HCT116 (cell line): ENCODE measurements at regions not wholly inside any gene's neighbourhood (a gene's known extent, or its start where the extent isn't known, plus 50 kb on each side); places are given as distances from the start of the nearest gene placed in this dataset.

Experiments
- ATAC-seq: fragments of 200-7000 bp; cut with Tn5 transposase; 2 replicates; pipeline ENCODE4 v1.9.1; 2020; ENCODE audit warnings: mild to moderate bottlenecking, moderate library complexity
- BruUV-seq: library from RNA; stranded (reverse); fragments of 400-500 nt; replicated peaks from 2 replicates; lab custom pipeline; 2021; lab: Mats Ljungman, UMichigan
- CTCF ChIA-PET: fragments of 300-600 bp; sonication (Branson Sonifier 250); formaldehyde crosslinking; loops from one replicate; lab custom pipeline; 2021; ENCODE audit warnings: antibody characterized with exemption; lab: Charles Lee
- POLR2A ChIA-PET: fragments of 300-600, 350-600 bp; sonication (Branson Sonifier 250); formaldehyde crosslinking; loops from one replicate; lab custom pipeline; 2021; ENCODE audit warnings: antibody characterized with exemption; lab: Charles Lee
- RAD21 ChIA-PET, 2 experiments: fragments of 300-600 bp; sonication (Branson Sonifier 250); formaldehyde crosslinking; loops; one replicate each; lab custom pipeline; 2023; ENCODE audit warnings: low total read pairs in 2 of 2; ENCODE audit not compliant: uncharacterized antibody in 2 of 2, unreplicated experiment in 2 of 2, low non-redundant PET in 1 of 2; lab: Charles Lee
- DNase-seq: peaks from one replicate; pipeline ENCODE4 v3.0.0-alpha.2; 2010; ENCODE audit warnings: low read depth, low spot score
- H2AFZ ChIP-seq: fragments of 200-600 bp; shearing (Covaris generic), sonication (generic); 2 replicates; pipeline ENCODE4 v1.6.1; 2017; ENCODE audit warnings: low read depth, mixed run types, mixed read lengths, antibody characterized with exemption, low read length; ENCODE audit not compliant: poor library complexity, severe bottlenecking
- H3K27ac ChIP-seq: 2 replicates; pipeline ENCODE4 v1.5.1; 2012; ENCODE audit warnings: low read depth, low read length
- H3K27me3 ChIP-seq: fragments of 200-600 bp; sonication (generic); 2 replicates; pipeline ENCODE4 v1.6.1; 2016; ENCODE audit warnings: mixed run types, low read length, mixed read lengths; ENCODE audit not compliant: insufficient read depth
- H3K36me3 ChIP-seq, 2 experiments: fragments of 200-500 bp in 1 of 2; fragments of 200-600 bp in 1 of 2; sonication (Bioruptor generic) in 1 of 2; sonication (generic) in 1 of 2; 2 replicates each; pipeline versions ENCODE4 v1.5.1 to v1.6.1; 2014 to 2016; ENCODE audit warnings: low read length in 2 of 2, inconsistent platforms in 1 of 2, mixed read lengths in 1 of 2, mixed run types in 1 of 2; ENCODE audit not compliant: insufficient read depth in 2 of 2, control insufficient read depth in 1 of 2
- H3K4me1 ChIP-seq, 2 experiments: fragments of 200-600 bp in 1 of 2; sonication (generic) in 1 of 2; 2 replicates each; pipeline versions ENCODE4 v1.5.1 to v1.6.1; 2012 to 2017; ENCODE audit warnings: low read length in 2 of 2, inconsistent platforms in 1 of 2, mild to moderate bottlenecking in 1 of 2, mixed read lengths in 1 of 2, mixed run types in 1 of 2, moderate library complexity in 1 of 2; ENCODE audit not compliant: insufficient read depth in 2 of 2, control insufficient read depth in 1 of 2
- H3K4me2 ChIP-seq: fragments of 200-600 bp; sonication (generic); 2 replicates; pipeline ENCODE4 v1.6.1; 2017; ENCODE audit warnings: mixed run types, low read length, mixed read lengths
- H3K4me3 ChIP-seq, 2 experiments: fragments of 200-600 bp in 1 of 2; sonication (generic) in 1 of 2; replicated peaks in 1 of 2; 2 replicates each; pipeline ENCODE4 v1.5.1; 2011 to 2016; ENCODE audit warnings: low read length in 2 of 2, control low read depth in 1 of 2, low read depth in 1 of 2, mild to moderate bottlenecking in 1 of 2, mixed read lengths in 1 of 2, mixed run types in 1 of 2
- H3K79me2 ChIP-seq: fragments of 200-600 bp; sonication (generic); 2 replicates; pipeline ENCODE4 v1.6.1; 2017; ENCODE audit warnings: mild to moderate bottlenecking, mixed run types, low read length, moderate library complexity, mixed read lengths; ENCODE audit not compliant: insufficient read depth
- H3K9ac ChIP-seq: fragments of 200-600 bp; sonication (generic); 2 replicates; pipeline ENCODE4 v1.6.1; 2016; ENCODE audit warnings: low read length, mixed read lengths
- H3K9me2 ChIP-seq: fragments of 200-600 bp; sonication (generic), shearing (Covaris generic); 2 replicates; pipeline ENCODE4 v1.6.1; 2017; ENCODE audit warnings: mixed run types, mild to moderate bottlenecking, moderate library complexity; ENCODE audit not compliant: insufficient read depth
- H3K9me3 ChIP-seq, 2 experiments: fragments of 200-500 bp in 1 of 2; fragments of 200-600 bp in 1 of 2; sonication (Bioruptor generic) in 1 of 2; sonication (generic) in 1 of 2; 2 replicates each; pipeline ENCODE4 v1.6.1; 2014 to 2017; ENCODE audit warnings: low read length in 2 of 2, mixed read lengths in 2 of 2, inconsistent platforms in 1 of 2, low read depth in 1 of 2, mild to moderate bottlenecking in 1 of 2, mixed run types in 1 of 2, moderate library complexity in 1 of 2; ENCODE audit not compliant: control insufficient read depth in 1 of 2, insufficient read depth in 1 of 2
- H4K20me1 ChIP-seq: fragments of 200-600 bp; sonication (generic), shearing (Covaris generic); 2 replicates; pipeline ENCODE4 v1.6.1; 2017; ENCODE audit warnings: mixed run types, mild to moderate bottlenecking, moderate library complexity; ENCODE audit not compliant: insufficient read depth
- CEBPB ChIP-seq: IDR thresholded peaks from 2 replicates; pipeline ENCODE4 v1.6.1; 2012; ENCODE audit warnings: low read depth
- ELF1 ChIP-seq: IDR thresholded peaks from 2 replicates; pipeline ENCODE4 v1.6.1; 2012; ENCODE audit warnings: low read depth, borderline replicate concordance
- EZH2 ChIP-seq: fragments of 200-600 bp; sonication (generic); IDR thresholded peaks from 2 replicates; pipeline ENCODE4 v1.6.1; 2017; ENCODE audit warnings: antibody characterized with exemption, mixed run types
- FOSL1 ChIP-seq: IDR thresholded peaks from 2 replicates; pipeline ENCODE4 v1.6.1; 2012; ENCODE audit warnings: low read depth
- JUND ChIP-seq: IDR thresholded peaks from 2 replicates; pipeline ENCODE4 v1.6.1; 2012
- POLR2A ChIP-seq: IDR thresholded peaks from 2 replicates; pipeline ENCODE4 v1.7.0; 2011; ENCODE audit warnings: borderline replicate concordance; ENCODE audit not compliant: insufficient read depth, insufficient read length; ENCODE audit errors: extremely low read depth
- POLR2AphosphoS5 ChIP-seq: IDR thresholded peaks from 2 replicates; pipeline ENCODE4 v1.6.1; 2011; ENCODE audit warnings: mild to moderate bottlenecking, low read depth, low read length, moderate library complexity
- RAD21 ChIP-seq: IDR thresholded peaks from 2 replicates; pipeline ENCODE4 v1.6.1; 2012; ENCODE audit warnings: low read depth, mild to moderate bottlenecking
- TCF7L2 ChIP-seq: IDR thresholded peaks from 2 replicates; pipeline ENCODE4 v1.7.0; 2011; ENCODE audit warnings: borderline replicate concordance, inconsistent platforms; ENCODE audit not compliant: insufficient read depth, insufficient read length; ENCODE audit errors: extremely low read depth
- ZBTB33 ChIP-seq: IDR thresholded peaks from 2 replicates; pipeline ENCODE4 v1.6.1; 2011; ENCODE audit warnings: mild to moderate bottlenecking, low read length, moderate library complexity; ENCODE audit not compliant: insufficient replicate concordance; ENCODE audit errors: extremely low read depth
- ZFX ChIP-seq: fragments of 450-650 bp; IDR thresholded peaks from 2 replicates; pipeline ENCODE4 v1.6.1; 2017
- ZNF274 ChIP-seq: fragments of 200-500 bp; sonication (Bioruptor generic); IDR thresholded peaks from 2 replicates; pipeline ENCODE4 v1.6.1; 2014; ENCODE audit warnings: mild to moderate bottlenecking, low read depth, low read length, inconsistent platforms
- intact Hi-C: fragments of 100-400 bp; cut with micrococcal nuclease; formaldehyde crosslinking; loops from 2 replicates; pipeline ENCODE4 v1.10.0; 2022

GRCh38 chr16:56101480-56101879, 89.8 kb upstream of the GNAO1 start:
- no peak overlapping the region for H3K9ac ChIP-seq
- no peaks in the 10 kb centered on the region for H4K20me1 ChIP-seq
- H3K4me2 ChIP-seq = no peak overlapping the region
- no peak overlapping the region for H3K27ac ChIP-seq
- H3K4me1 ChIP-seq = no peaks in the 10 kb centered on the region
- H3K4me3 ChIP-seq = no peak overlapping the region
- no peaks in the 10 kb centered on the region for H3K9me2 ChIP-seq
- no peaks in the 10 kb centered on the region for H3K36me3 ChIP-seq
- POLR2A ChIA-PET = no interaction called here
- TF ChIP-seq EZH2 (no peak), FOSL1 (no peak), RAD21 (no peak), POLR2A (no peak), POLR2AphosphoS5 (no peak), TCF7L2 (no peak), ZFX (no peak), ELF1 (no peak), ZNF274 (no peak), CEBPB (no peak)
- TF ChIP-seq, all 23 proteins: peak for 0
- CTCF ChIA-PET = interaction anchor here (0.7 kb wide), 1 partner anchor 56 kb away, joined by 3 read pairs; no protein-coding TSS in a partner anchor
- H2AFZ ChIP-seq = no peak overlapping the region
- DNase-seq (no peak), ATAC-seq (no peak)
- no peaks in the 10 kb centered on the region for H3K79me2 ChIP-seq
- H3K9me3 ChIP-seq = no peaks in the 10 kb centered on the region
- H3K27me3 ChIP-seq = peaks cover 33% of the 10 kb centered on the region
- no TSS peak for BruUV-seq
- RAD21 ChIA-PET = no interaction called here
- intact Hi-C loops = no loop called here

- H2AFZ ChIP-seq = no peak overlapping the region
- POLR2A ChIA-PET = no interaction called here
These were observed 94.0 kb upstream of the GNAO1 start for GRCh38 chr16:56097306-56097705.

More at GRCh38 chr16:56097306-56097705, 94.0 kb upstream of the GNAO1 start:
- intact Hi-C loops = no loop called here
- H3K4me2 ChIP-seq = no peak overlapping the region
- ChIA-PET CTCF (no interaction called here), RAD21 (no interaction called here)
- no peaks in the 10 kb centered on the region for H3K79me2 ChIP-seq
- H4K20me1 ChIP-seq = no peaks in the 10 kb centered on the region
- no TSS peak for BruUV-seq
- DNase-seq = no peak
- no peaks in the 10 kb centered on the region for H3K9me3 ChIP-seq
- H3K4me1 ChIP-seq = no peaks in the 10 kb centered on the region
- TF ChIP-seq RAD21 (no peak), ELF1 (no peak), ZBTB33 (no peak), JUND (no peak)
- peaks cover 36% of the 10 kb centered on the region for H3K27me3 ChIP-seq
- H3K36me3 ChIP-seq = no peaks in the 10 kb centered on the region
- no peak for ATAC-seq
- no peak overlapping the region for H3K9ac ChIP-seq
- no peaks in the 10 kb centered on the region for H3K9me2 ChIP-seq
- no peak overlapping the region for H3K4me3 ChIP-seq
- no peak overlapping the region for H3K27ac ChIP-seq
